ENCODE measurements at regions not wholly inside any gene's neighbourhood (a gene's known extent, or its start where the extent isn't known, plus 50 kb on each side); places are given as distances from the start of the nearest gene placed in this dataset.

DNA sequence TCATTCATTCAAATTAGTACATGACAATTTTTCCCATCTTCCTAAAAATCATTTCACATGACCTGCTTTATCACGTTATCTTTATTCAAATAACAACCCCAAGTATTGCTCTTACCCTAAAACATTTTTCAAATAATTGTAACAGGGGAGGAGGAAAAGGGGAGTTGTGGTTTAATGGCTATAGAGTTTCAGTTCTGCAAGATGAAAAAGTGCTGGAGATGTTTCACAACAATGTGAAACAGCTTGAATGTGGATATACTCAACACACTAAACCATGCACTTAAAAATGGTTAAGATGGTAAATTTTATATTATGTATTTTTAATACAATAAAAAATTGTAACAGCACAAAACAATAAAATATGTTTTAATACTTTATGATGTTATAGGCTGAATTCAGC lies 161.6 kb upstream of the GUCY1A2 start:
- TF ChIP-seq CTCF (IDR thresholded peaks at IDR 0.05) (no peak), KAT7 (CRISPR knock-in tag; IDR thresholded peaks at IDR 0.05; ENCODE audit: borderline replicate concordance) (no peak), JUN (CRISPR knock-in tag; IDR thresholded peaks at IDR 0.05) (no peak), CREB1 (CRISPR knock-in tag; IDR thresholded peaks at IDR 0.05) (no peak)
- TF ChIP-seq, protein P1, sequence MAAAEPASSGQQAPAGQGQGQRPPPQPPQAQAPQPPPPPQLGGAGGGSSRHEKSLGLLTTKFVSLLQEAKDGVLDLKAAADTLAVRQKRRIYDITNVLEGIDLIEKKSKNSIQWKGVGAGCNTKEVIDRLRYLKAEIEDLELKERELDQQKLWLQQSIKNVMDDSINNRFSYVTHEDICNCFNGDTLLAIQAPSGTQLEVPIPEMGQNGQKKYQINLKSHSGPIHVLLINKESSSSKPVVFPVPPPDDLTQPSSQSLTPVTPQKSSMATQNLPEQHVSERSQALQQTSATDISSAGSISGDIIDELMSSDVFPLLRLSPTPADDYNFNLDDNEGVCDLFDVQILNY (CRISPR knock-in tag; IDR thresholded peaks at IDR 0.05) = no peak

Data from WTC11 (cell line).